Muscle of leg (tissue), 3 donors: ENCODE measurements at regions not wholly inside any gene's neighbourhood (a gene's known extent, or its start where the extent isn't known, plus 50 kb on each side); places are given as distances from the start of the nearest gene placed in this dataset.

ENCODE experiments used
- DNase-seq: peaks from one replicate; pipeline ENCODE4 v3.0.0; 2013
- H3K27ac ChIP-seq: one replicate; pipeline ENCODE4 v1.5.1; 2013; ENCODE audit warnings: mild to moderate bottlenecking, low read length, control low read depth
- H3K27me3 ChIP-seq: one replicate; pipeline ENCODE4 v1.6.1; 2013; ENCODE audit warnings: low read length; ENCODE audit not compliant: control insufficient read depth, insufficient read depth
- H3K36me3 ChIP-seq: one replicate; pipeline ENCODE4 v1.6.1; 2013; ENCODE audit warnings: low read length; ENCODE audit not compliant: control insufficient read depth, insufficient read depth
- H3K4me1 ChIP-seq: one replicate; pipeline ENCODE4 v1.6.1; 2013; ENCODE audit warnings: low read length; ENCODE audit not compliant: control insufficient read depth, insufficient read depth
- H3K4me3 ChIP-seq: one replicate; pipeline ENCODE4 v1.5.1; 2013; ENCODE audit warnings: low read length, control low read depth
- H3K9me3 ChIP-seq: replicated peaks from 2 replicates; pipeline ENCODE4 v1.6.1; 2013; ENCODE audit warnings: low read depth, low read length; ENCODE audit not compliant: control insufficient read depth
- WGBS: methylation state at CpG from one replicate; pipeline ENCODE4 v1.1.5; 2013; ENCODE audit warnings: missing lambda C conversion rate; ENCODE audit not compliant: insufficient coverage; 5-methylcytosine and 5-hydroxymethylcytosine counted together

GRCh38 chr14:55968741-55969140 lies 149.5 kb upstream of the PELI2 start:
- Histone ChIP-seq H3K27me3 (no peaks in the 10 kb centered on the region), H3K4me3 (no peak overlapping the region), H3K27ac (no peak overlapping the region), H3K36me3 (no peaks in the 10 kb centered on the region), H3K9me3 (no peaks in the 10 kb centered on the region), H3K4me1 (peaks cover 2% of the 10 kb centered on the region)
- DNase-seq = no peak
- no CpG with 5 or more reads among the region's 3 CpGs for WGBS

GRCh38 chr14:55973285-55973800 lies 144.9 kb upstream of the PELI2 start:
- Histone ChIP-seq H3K4me3 (no peak overlapping the region), H3K36me3 (no peaks in the 10 kb centered on the region), H3K9me3 (no peaks in the 10 kb centered on the region), H3K27me3 (no peaks in the 10 kb centered on the region), H3K4me1 (peaks cover 11% of the 10 kb centered on the region), H3K27ac (no peak overlapping the region)
- WGBS = no CpG with 5 or more reads among the region's 4 CpGs
- DNase-seq = no peak

GRCh38 chr14:55973911-55974630 lies 144.1 kb upstream of the PELI2 start:
- no peaks in the 10 kb centered on the region for H3K27me3 ChIP-seq
- WGBS = 25% methylated on average over 2 of the region's 3 CpGs
- no peak overlapping the region for H3K27ac ChIP-seq
- peak; percentile 42 for DNase-seq
- no peak overlapping the region for H3K4me3 ChIP-seq
- no peaks in the 10 kb centered on the region for H3K36me3 ChIP-seq
- no peaks in the 10 kb centered on the region for H3K9me3 ChIP-seq
- peaks cover 11% of the 10 kb centered on the region for H3K4me1 ChIP-seq

GRCh38 chr14:55975281-55975910 lies 142.8 kb upstream of the PELI2 start:
- 86% methylated on average over 4 of the region's 5 CpGs for WGBS
- Histone ChIP-seq H3K4me3 (no peak overlapping the region), H3K36me3 (no peaks in the 10 kb centered on the region), H3K27me3 (no peaks in the 10 kb centered on the region), H3K4me1 (peaks cover 11% of the 10 kb centered on the region), H3K27ac (no peak overlapping the region), H3K9me3 (no peaks in the 10 kb centered on the region)
- DNase-seq = no peak

- peak; percentile 75 for DNase-seq
- Histone ChIP-seq H3K27ac (no peak overlapping the region), H3K4me1 (peaks cover 11% of the 10 kb centered on the region), H3K36me3 (no peaks in the 10 kb centered on the region), H3K9me3 (no peaks in the 10 kb centered on the region), H3K27me3 (no peaks in the 10 kb centered on the region), H3K4me3 (no peak overlapping the region)
- no CpG with 5 or more reads among the region's 5 CpGs for WGBS
These were observed 142.0 kb upstream of the PELI2 start for GRCh38 chr14:55976219-55976618.

- Histone ChIP-seq H3K9me3 (no peaks in the 10 kb centered on the region), H3K27ac (no peak overlapping the region), H3K27me3 (no peaks in the 10 kb centered on the region), H3K4me3 (no peak overlapping the region), H3K36me3 (no peaks in the 10 kb centered on the region), H3K4me1 (peaks cover 11% of the 10 kb centered on the region)
- WGBS = 0% methylated on average over 1 of the region's 3 CpGs
- peak; percentile 59 for DNase-seq
These were observed 141.6 kb upstream of the PELI2 start for GRCh38 chr14:55976655-55977054.

- DNase-seq = peak; percentile 89
- Histone ChIP-seq H3K4me3 (no peak overlapping the region), H3K9me3 (no peaks in the 10 kb centered on the region), H3K4me1 (peaks cover 11% of the 10 kb centered on the region), H3K27ac (no peak overlapping the region), H3K36me3 (no peaks in the 10 kb centered on the region), H3K27me3 (no peaks in the 10 kb centered on the region)
- no CpG with 5 or more reads among the region's 4 CpGs for WGBS
These were observed 140.6 kb upstream of the PELI2 start for GRCh38 chr14:55977392-55978150.

GRCh38 chr14:55979096-55979495 lies 139.1 kb upstream of the PELI2 start:
- WGBS = no CpG with 5 or more reads among the region's 2 CpGs
- Histone ChIP-seq H3K9me3 (no peaks in the 10 kb centered on the region), H3K4me3 (no peak overlapping the region), H3K27ac (no peak overlapping the region), H3K36me3 (no peaks in the 10 kb centered on the region), H3K27me3 (no peaks in the 10 kb centered on the region), H3K4me1 (peaks cover 8% of the 10 kb centered on the region)
- DNase-seq = no peak

GRCh38 chr14:55979781-55980180 lies 138.4 kb upstream of the PELI2 start:
- no peak for DNase-seq
- Histone ChIP-seq H3K4me1 (peaks cover 5% of the 10 kb centered on the region), H3K27me3 (no peaks in the 10 kb centered on the region), H3K4me3 (no peak overlapping the region), H3K9me3 (no peaks in the 10 kb centered on the region), H3K36me3 (no peaks in the 10 kb centered on the region), H3K27ac (no peak overlapping the region)
- WGBS = no CpG with 5 or more reads among the region's 1 CpG

GRCh38 chr14:55980970-55981369 lies 137.2 kb upstream of the PELI2 start:
- H3K4me1 ChIP-seq = peaks cover 5% of the 10 kb centered on the region
- no peak overlapping the region for H3K27ac ChIP-seq
- H3K4me3 ChIP-seq = no peak overlapping the region
- H3K36me3 ChIP-seq = no peaks in the 10 kb centered on the region
- DNase-seq = no peak
- H3K27me3 ChIP-seq = no peaks in the 10 kb centered on the region
- no peaks in the 10 kb centered on the region for H3K9me3 ChIP-seq
